Cardiac fibroblast (primary cell): ENCODE measurements at regions not wholly inside any gene's neighbourhood (a gene's known extent, or its start where the extent isn't known, plus 50 kb on each side); places are given as distances from the start of the nearest gene placed in this dataset.

ENCODE experiments used
- DNase-seq, 2 donors: peaks; one replicate each; pipeline versions ENCODE4 v3.0.0 to v3.0.0-alpha.2; 2010; ENCODE audit warnings: low read depth in 2 of 2
- H3K4me3 ChIP-seq, 2 donors: replicated peaks in 1 of 2; 1 replicate in 1 of 2; 2 replicates in 1 of 2; pipeline ENCODE4 v1.5.1; 2011; ENCODE audit warnings: low read depth in 2 of 2, low read length in 2 of 2, mild to moderate bottlenecking in 2 of 2, moderate library complexity in 1 of 2
- CTCF ChIP-seq: IDR thresholded peaks from one replicate; pipeline ENCODE4 v1.5.1; 2011; ENCODE audit warnings: low read depth, mild to moderate bottlenecking, low read length, inconsistent platforms

DNA sequence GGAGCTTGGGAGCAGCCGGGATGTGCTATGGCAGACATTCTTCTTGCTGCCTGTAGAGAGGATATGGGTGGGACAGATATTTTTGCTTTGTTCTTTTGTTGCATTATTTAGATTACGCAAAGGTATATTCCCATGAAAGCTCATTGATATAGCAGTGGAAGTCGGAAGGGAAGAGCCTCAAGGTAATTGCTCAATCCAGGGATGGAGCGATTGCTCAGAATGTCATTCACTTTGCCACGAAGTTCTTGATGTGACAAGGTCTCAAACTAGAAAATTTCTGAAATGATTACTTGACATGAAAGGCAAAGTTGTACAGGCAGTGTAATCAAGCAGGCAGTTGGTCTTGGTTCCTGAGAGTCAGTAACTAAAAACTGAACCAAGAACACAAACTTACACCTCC lies 615.6 kb upstream of the CDH4 start:
- DNase-seq, result no peak
- TF ChIP-seq CTCF, result no peak
- no peak overlapping the region for H3K4me3 ChIP-seq

GRCh38 chr20:60637801-60638200 lies 614.3 kb upstream of the CDH4 start:
- no peak overlapping the region for H3K4me3 ChIP-seq
- DNase-seq, result no peak
- no peak for TF ChIP-seq CTCF

DNA sequence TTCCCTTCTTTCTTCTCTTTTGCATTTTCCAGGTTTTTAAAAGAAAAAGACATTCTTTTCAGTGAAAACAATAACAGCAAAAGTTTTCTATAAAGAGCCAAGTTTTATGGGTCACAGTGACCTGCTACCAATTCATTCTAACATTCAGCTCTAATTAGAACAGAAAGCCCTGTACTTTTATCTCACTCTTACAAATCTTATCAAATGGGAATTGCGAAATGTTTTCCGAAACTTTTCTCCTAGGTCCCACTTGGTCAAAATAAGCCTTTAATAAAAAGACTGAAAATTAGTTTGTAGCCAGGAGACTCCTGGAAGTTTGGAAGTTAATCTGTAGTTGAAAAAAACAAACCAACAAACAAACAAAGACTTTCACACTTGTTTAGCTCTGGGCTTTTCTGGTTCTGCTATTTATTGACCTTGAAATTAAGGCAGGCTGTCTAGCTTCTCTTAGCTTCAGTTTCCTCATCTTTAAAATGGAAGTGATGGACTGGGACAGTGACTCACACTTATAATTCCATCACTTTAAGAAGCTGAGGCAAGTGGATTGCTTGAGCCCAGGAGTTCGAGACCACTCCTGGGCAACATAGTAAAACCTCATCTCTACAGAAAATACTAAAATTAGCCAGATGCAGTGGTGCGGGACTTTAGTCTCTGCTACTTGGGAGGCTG lies 613.5 kb upstream of the CDH4 start:
- no peak for TF ChIP-seq CTCF
- DNase-seq, result no peak
- H3K4me3 ChIP-seq, result no peak overlapping the region

- H3K4me3 ChIP-seq, result no peak overlapping the region
- no peak for TF ChIP-seq CTCF
- no peak for DNase-seq
These were observed 610.1 kb upstream of the CDH4 start for GRCh38 chr20:60641879-60642447.

DNA sequence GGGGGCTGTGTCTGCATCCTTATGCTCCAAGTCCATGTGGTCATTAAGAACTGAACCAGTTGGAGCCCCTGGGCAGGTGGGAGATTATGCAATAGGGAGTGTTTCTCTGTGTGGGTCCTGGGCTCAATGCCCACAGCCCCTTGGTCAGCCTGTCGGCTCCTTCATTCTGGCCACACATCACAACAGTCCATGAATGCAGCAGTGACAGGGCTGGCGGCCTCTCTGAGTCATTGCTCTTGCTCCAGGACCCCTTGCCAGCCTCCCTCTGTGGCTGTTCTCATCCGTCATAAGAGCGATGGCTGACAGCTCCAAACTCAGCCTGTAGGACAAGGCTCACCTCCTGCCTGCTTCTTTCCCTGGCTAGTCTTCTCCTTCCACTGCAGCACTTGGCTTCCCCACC lies 609.5 kb upstream of the CDH4 start:
- no peak overlapping the region for H3K4me3 ChIP-seq
- no peak for TF ChIP-seq CTCF
- no peak for DNase-seq

GRCh38 chr20:60648556-60648955 lies 603.5 kb upstream of the CDH4 start:
- TF ChIP-seq CTCF, result no peak
- H3K4me3 ChIP-seq, result no peak overlapping the region
- no peak for DNase-seq

DNA sequence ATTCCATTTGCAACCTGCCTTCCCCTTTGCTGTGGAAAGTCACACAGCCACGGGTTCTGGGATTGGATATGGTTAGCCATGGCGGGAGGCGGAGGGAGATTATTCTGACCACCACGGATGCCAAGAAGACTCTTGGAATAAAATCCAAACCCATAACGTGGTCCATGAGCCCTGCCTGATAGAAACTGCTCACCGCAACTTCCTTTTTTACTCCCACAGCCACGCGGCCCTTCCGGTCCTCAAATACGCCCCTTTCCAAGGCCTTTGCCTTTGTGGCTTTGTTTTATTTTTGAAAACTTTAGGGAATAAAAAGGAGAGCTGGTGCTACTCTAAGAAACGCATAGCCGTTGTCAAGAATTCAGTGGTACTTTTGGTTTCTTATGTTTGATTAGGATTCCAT lies 602.5 kb upstream of the CDH4 start:
- TF ChIP-seq CTCF, result no peak
- DNase-seq, result no peak
- no peak overlapping the region for H3K4me3 ChIP-seq
